ENCODE measurements at regions not wholly inside any gene's neighbourhood (a gene's known extent, or its start where the extent isn't known, plus 50 kb on each side); places are given as distances from the start of the nearest gene placed in this dataset.
"Not testable (repeated sequence)": the region's sequence is repeated elsewhere in the genome, so short reads cannot be mapped to it uniquely, and the experiment has no call there.

GRCh38 chr2:133988316-133988891 is 265.5 kb upstream of the MGAT5 start:
- DNase-seq = no peak

- no peak for DNase-seq
Measured at GRCh38 chr2:133991606-133992168, 262.2 kb upstream of the MGAT5 start.

DNA sequence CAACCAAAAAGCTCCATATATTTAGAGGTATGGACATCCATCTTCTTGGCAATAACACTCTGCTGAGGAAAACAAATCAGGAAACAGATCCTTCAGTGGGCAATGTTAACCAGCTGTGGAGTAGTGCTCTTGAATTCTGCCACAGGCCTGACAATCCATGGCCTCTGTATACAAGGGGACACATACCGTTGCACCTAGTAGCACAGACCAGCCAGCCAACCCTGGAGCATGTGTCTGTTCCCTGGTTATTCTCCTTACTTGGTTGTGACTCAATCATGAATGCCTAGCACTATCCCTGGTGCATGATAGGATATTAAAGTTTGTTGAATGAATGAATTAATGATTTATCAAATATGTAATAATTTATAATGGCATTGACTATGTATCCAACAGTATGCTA is 261.4 kb upstream of the MGAT5 start:
- no peak for DNase-seq

GRCh38 chr2:133993160-133993559 is 260.7 kb upstream of the MGAT5 start:
- no peak for DNase-seq

DNA sequence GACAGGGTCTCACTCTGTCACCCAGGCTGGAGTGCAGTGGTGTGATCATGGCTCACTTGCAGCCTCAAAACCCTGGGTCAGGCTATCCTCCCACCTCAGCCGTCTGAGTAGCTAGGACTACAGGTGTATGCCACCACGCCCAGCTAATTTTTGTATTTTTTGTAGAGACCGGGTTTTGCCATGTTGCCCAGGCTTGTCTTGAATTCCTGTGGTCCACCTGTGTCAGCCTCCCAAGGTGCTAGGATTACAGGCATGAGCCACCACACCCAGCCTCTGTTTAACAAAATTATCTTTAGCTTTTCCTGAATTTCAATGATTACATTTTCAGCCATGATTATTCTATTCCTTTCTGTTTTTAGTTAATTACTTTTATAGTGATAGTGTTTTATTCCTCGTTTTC is 255.1 kb upstream of the MGAT5 start:
- DNase-seq = not testable (repeated sequence)

- no peak for DNase-seq
Measured at GRCh38 chr2:134002391-134002790, 251.5 kb upstream of the MGAT5 start.

- DNase-seq = no peak
Measured at GRCh38 chr2:134002921-134003320, 251.0 kb upstream of the MGAT5 start.

DNA sequence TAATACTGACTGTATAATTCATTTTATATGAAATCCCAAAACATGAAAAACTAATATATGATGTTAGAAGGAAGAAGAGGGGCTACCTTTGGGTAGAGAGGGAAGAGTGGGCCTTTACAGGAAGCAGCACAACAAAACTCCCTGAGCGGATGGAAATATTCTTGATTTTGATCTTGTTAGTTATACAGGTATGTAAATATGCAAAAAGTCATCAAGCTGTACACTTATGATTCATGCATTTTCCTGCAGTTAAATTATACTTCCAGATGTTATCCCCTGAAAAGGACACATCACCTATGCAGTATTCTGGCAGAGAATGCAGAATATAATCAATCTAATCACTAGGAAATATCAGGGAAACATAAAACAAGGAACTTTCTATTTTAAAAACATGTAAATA is 249.4 kb upstream of the MGAT5 start:
- no peak for DNase-seq

DNA sequence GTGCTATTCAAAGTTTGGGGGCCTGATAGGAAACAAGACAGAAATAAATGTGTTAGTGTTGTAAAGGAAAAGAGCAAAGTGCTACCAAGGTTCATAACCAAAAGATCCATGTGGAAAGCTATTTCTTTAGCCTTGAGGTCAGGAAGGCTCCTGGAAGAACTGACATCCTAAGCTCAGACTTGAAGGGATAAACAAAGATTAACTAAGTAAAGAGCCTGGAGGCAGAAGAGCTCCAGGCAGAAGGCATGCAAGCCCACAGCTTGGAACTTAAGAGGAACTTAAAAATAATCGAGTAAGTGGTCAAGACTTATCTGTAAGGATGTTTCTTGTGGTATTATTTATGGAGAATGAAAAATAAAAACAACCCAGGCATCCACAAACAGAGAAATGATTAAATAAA is 245.0 kb upstream of the MGAT5 start:
- DNase-seq = no peak

DNA sequence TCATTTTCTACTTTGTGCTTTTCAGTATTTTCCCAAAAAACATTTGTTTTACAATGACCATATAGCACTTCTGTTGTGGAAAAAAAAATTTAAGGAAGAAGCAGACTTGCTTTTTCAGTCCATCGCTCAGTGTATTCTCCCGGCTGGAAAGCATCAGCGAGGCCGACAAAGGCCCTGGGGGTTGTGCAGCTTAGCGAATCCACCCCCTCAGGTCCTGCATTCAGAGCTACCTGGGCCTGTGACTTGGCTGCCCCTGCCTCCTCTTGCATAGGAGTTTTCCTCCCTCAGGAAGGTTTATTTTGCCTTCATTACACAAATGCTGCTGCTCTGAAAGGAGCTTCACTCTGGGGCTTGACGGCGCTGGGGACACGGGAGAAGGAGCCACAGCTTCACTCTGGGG is 244.4 kb upstream of the MGAT5 start:
- DNase-seq = no peak

- DNase-seq = not testable (repeated sequence)
Measured at GRCh38 chr2:134009906-134010305, 244.0 kb upstream of the MGAT5 start.

- DNase-seq = no peak
Measured at GRCh38 chr2:134011936-134012586, 241.8 kb upstream of the MGAT5 start.

DNA sequence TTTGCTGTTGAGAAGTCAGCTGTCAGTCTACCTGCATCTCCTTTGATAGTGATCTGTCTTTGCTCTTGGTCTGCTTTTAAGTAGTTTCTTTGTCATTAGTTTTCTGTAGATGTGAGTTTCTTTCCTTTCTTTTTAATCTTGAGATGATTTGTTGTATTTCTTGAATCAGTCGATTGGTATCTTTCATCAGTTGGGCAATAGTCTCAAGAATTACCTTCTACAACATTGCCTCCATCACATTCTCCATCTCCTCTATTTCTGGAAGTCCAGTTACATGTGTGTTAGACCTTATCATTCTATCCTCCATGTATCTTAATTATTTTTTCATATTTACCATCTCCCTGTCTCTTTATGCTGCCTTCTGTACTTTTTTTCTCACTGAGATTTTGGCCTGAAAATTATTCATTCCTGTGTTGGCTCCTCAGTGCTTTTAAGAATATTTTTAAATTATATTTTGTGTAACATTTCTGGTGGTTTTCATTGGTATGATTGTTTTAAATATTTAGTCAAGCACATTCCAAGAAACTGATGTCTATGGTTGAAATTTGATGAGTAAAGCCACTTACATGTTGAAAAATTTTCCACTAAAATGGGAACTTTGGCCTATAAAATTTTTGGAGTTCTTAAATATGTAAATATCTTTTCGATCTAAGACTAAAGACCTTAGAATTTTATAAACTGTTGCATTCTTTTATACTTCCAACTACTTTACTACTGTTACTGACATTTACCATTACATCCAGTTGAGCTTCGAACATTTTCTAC is 239.5 kb upstream of the MGAT5 start:
- DNase-seq = no peak

DNA sequence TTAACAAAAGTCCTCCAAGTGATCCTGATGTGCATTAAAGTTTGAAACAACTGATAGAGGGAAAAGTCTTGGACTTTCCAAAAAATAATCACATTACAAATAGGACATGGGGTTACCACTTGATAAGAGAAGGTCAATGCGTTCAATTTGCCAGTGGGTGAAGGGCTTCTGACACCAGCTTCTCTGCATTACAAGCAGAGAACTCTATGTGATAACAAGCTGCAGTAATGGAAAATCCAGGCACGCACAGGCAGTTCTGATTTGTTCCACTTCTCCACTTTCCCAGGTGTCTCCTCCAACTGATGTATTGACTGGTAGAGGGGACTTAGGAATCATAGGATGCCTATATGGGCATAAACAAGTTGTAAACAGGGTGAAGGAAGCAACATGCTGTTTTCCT is 234.0 kb upstream of the MGAT5 start:
- DNase-seq = no peak

DNA sequence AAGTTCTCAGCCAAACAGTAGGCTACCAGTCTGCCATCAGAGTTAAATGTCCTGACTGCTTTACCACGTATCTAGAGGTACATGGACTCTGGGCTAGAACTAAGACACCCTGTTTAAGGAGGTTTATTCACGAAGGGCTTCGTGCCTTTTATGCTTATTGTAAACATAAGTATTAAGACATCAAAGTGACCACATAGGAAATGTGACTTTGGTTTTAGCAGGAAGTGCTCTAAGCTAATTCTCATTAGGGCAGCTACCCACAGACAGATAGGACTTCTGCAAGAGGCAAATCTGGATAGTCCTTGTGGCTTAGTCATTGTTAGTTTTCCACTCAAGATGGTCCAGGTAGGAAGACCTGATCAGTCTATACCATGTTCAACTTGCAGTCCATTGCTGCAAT is 233.3 kb upstream of the MGAT5 start:
- no peak for DNase-seq

- no peak for DNase-seq
Measured at GRCh38 chr2:134021830-134022524, 231.9 kb upstream of the MGAT5 start.

- no peak for DNase-seq
Measured at GRCh38 chr2:134023854-134024253, 230.0 kb upstream of the MGAT5 start.

GRCh38 chr2:134027980-134028379 is 225.9 kb upstream of the MGAT5 start:
- no peak for DNase-seq

DNA sequence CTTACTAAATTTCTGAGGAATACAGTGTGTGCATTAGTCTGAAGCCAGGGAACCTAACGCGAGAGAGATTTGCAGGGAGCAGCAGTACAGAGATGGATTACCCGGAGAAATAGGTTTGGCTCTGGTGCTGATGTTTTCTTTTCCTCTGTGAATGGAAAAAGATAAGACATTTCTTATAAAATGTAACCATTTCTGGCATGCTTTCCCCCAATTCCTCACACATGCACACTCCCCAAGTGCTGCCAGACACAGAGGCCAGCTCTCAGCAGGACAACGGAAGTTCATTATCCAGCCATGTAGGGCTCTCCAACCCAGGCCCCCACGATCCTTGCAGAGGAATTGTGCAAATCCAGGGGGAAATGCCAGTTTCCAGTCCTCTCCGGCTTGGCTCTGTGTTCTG is 224.5 kb upstream of the MGAT5 start:
- DNase-seq = no peak

DNA sequence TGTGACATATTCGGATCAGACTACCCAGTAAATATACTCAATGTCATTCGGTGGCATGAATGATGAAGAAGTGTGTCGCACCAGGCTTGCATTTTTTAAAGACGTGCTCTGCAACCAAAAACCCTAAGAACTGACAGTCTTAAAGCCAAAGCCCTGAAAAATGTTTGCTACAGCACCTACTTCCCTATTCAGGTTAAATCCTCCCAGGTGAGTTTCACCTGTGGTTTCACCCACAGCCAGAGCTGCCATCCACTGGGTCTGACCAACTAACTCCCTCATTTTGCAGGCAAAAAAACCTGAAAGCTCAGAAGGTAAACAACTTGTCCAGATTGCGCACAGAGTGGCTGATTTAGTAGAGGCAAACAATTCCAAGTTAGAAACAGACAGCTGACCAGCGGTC is 222.3 kb upstream of the MGAT5 start:
- no peak for DNase-seq

GRCh38 chr2:134035605-134036370 is 218.1 kb upstream of the MGAT5 start:
- no peak for DNase-seq

DNA sequence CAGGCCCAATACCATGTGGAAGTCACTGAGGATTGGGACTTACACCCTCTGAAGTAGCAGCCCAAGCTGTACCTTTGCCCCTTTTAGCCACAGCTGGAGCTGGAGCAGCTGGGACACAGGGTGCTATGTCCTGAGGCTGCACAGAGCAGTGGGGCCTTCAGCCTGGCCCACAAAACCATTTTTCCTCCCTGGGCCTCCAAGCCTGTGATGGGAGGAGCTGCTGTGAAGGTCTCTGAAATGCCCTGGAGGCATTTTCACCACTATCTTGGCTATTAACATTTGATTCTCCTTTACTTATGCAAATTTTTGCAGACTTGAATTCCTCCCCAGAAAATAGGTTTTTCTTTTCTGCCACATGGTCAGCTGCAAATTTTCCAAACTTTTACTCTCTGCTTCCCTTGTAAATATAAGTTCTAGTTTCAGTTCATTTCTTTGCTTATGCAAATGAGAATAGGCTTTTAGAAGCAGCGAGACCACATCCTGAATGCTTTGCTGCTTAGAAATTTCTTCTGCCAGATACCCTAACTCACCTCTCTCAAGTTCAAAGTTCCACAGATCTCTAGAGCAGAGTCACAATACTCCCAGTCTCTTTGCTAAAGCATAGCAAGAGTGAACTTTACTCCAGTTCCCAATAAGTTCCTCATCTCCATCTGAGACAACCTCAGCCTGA is 213.8 kb upstream of the MGAT5 start:
- no peak for DNase-seq
